DND-41 (cell line): ENCODE measurements at regions not wholly inside any gene's neighbourhood (a gene's known extent, or its start where the extent isn't known, plus 50 kb on each side); places are given as distances from the start of the nearest gene placed in this dataset.

Experiments
- CTCF ChIP-seq: IDR thresholded peaks from 2 replicates; pipeline ENCODE4 v1.5.1; 2012; ENCODE audit warnings: borderline replicate concordance, low read length, moderate library complexity, mild to moderate bottlenecking; ENCODE audit not compliant: poor library complexity, severe bottlenecking; ENCODE audit errors: extremely low read depth
- EZH2 ChIP-seq: IDR thresholded peaks from 3 replicates; pipeline ENCODE4 v1.6.1; 2012; ENCODE audit warnings: borderline replicate concordance, low read depth, mild to moderate bottlenecking, moderate library complexity, low read length, inconsistent platforms; ENCODE audit not compliant: severe bottlenecking

DNA sequence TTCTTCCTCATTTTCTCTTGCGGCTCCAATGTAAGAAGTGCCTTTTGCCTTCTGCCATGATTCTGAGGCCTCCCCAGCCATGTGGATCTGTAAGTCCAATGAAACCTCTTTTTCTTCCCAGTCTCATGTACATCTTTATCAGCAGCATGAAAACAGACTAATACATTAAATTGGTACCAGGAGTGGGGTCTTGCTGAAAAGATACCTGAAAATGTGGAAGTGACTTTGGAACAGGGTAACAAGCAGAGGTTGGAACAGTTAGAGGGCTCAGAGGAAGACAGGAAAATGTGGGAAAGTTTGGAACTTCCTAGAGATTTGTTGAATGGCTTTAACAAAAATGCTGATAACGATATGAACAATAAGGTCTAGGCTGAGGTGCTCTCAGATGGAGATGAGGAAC, 316.7 kb upstream of the HS3ST5 start:
- TF ChIP-seq CTCF, result no peak
- TF ChIP-seq EZH2, result no peak
